Upper lobe of right lung (tissue), 1 donor: ENCODE measurements at regions not wholly inside any gene's neighbourhood (a gene's known extent, or its start where the extent isn't known, plus 50 kb on each side); places are given as distances from the start of the nearest gene placed in this dataset.

Experiments used
- ATAC-seq: fragments of 200-7000 bp; cut with Tn5 transposase; one replicate; pipeline ENCODE4 v1.9.1; 2020; ENCODE audit warnings: mild to moderate bottlenecking, moderate library complexity
- DNase-seq: peaks from one replicate; pipeline ENCODE4 v3.0.0-alpha.2; 2020
- H3K27ac ChIP-seq: fragments of 200-600 bp; one replicate; pipeline ENCODE4 v1.8.0; 2022
- H3K27me3 ChIP-seq: fragments of 200-600 bp; one replicate; pipeline ENCODE4 v1.8.0; 2022; ENCODE audit warnings: mild to moderate bottlenecking
- H3K36me3 ChIP-seq: fragments of 200-600 bp; one replicate; pipeline ENCODE4 v1.8.0; 2022
- H3K4me1 ChIP-seq: fragments of 200-600 bp; one replicate; pipeline ENCODE4 v1.8.0; 2022
- H3K4me3 ChIP-seq: fragments of 200-600 bp; one replicate; pipeline ENCODE4 v1.8.0; 2022; ENCODE audit warnings: mild to moderate bottlenecking
- H3K9me3 ChIP-seq: fragments of 200-600 bp; one replicate; pipeline ENCODE4 v1.8.0; 2022
- CTCF ChIP-seq: fragments of 200-600 bp; IDR thresholded peaks from one replicate; pipeline ENCODE4 v1.8.0; 2022; ENCODE audit warnings: antibody characterized with exemption
- intact Hi-C: fragments of 100-400 bp; cut with DNase I; formaldehyde crosslinking; loops from one replicate; pipeline ENCODE4 v1.11.0; 2022
- donor health status: DM: no; HTN: yes; CAD: no; lungs with severe emphysema.

GRCh38 chr20:11748436-11748835 lies 169.3 kb upstream of the BTBD3 start:
- no peak overlapping the region for H3K4me3 ChIP-seq
- TF ChIP-seq CTCF, result no peak
- ATAC-seq, result no peak
- H3K4me1 ChIP-seq, result no peaks in the 10 kb centered on the region
- intact Hi-C loops, result no loop called here
- H3K36me3 ChIP-seq, result no peaks in the 10 kb centered on the region
- no peaks in the 10 kb centered on the region for H3K9me3 ChIP-seq
- no peak overlapping the region for H3K27ac ChIP-seq
- no peak for DNase-seq
- H3K27me3 ChIP-seq, result no peaks in the 10 kb centered on the region

GRCh38 chr20:11752336-11752735 lies 165.4 kb upstream of the BTBD3 start:
- Histone ChIP-seq H3K27ac (no peak overlapping the region), H3K4me3 (no peak overlapping the region), H3K27me3 (no peaks in the 10 kb centered on the region), H3K9me3 (no peaks in the 10 kb centered on the region), H3K4me1 (no peaks in the 10 kb centered on the region), H3K36me3 (no peaks in the 10 kb centered on the region)
- TF ChIP-seq CTCF, result no peak
- DNase-seq (no peak), ATAC-seq (no peak)
- intact Hi-C loops, result no loop called here

- Histone ChIP-seq H3K27me3 (no peaks in the 10 kb centered on the region), H3K9me3 (no peaks in the 10 kb centered on the region), H3K27ac (no peak overlapping the region), H3K4me3 (no peak overlapping the region), H3K4me1 (no peaks in the 10 kb centered on the region), H3K36me3 (no peaks in the 10 kb centered on the region)
- no peak for TF ChIP-seq CTCF
- intact Hi-C loops, result no loop called here
- DNase-seq, result no peak
- no peak for ATAC-seq
Measured at GRCh38 chr20:11753155-11753554, 164.5 kb upstream of the BTBD3 start.

GRCh38 chr20:11754451-11754850 lies 163.2 kb upstream of the BTBD3 start:
- ATAC-seq, result no peak
- Histone ChIP-seq H3K27me3 (no peaks in the 10 kb centered on the region), H3K4me1 (no peaks in the 10 kb centered on the region), H3K27ac (no peak overlapping the region), H3K36me3 (no peaks in the 10 kb centered on the region), H3K4me3 (no peak overlapping the region), H3K9me3 (no peaks in the 10 kb centered on the region)
- TF ChIP-seq CTCF, result no peak
- no peak for DNase-seq
- intact Hi-C loops, result no loop called here

- no peak overlapping the region for H3K27ac ChIP-seq
- no peaks in the 10 kb centered on the region for H3K27me3 ChIP-seq
- no peaks in the 10 kb centered on the region for H3K4me1 ChIP-seq
- no peak overlapping the region for H3K4me3 ChIP-seq
- no peaks in the 10 kb centered on the region for H3K9me3 ChIP-seq
- no peaks in the 10 kb centered on the region for H3K36me3 ChIP-seq
- ATAC-seq, result no peak
- DNase-seq, result no peak
- intact Hi-C loops, result no loop called here
- no peak for TF ChIP-seq CTCF
Measured at GRCh38 chr20:11755071-11755841, 162.4 kb upstream of the BTBD3 start.

- no peaks in the 10 kb centered on the region for H3K9me3 ChIP-seq
- no peak for TF ChIP-seq CTCF
- no peak overlapping the region for H3K4me3 ChIP-seq
- intact Hi-C loops, result no loop called here
- no peaks in the 10 kb centered on the region for H3K27me3 ChIP-seq
- H3K36me3 ChIP-seq, result no peaks in the 10 kb centered on the region
- ATAC-seq (no peak), DNase-seq (no peak)
- H3K27ac ChIP-seq, result no peak overlapping the region
- no peaks in the 10 kb centered on the region for H3K4me1 ChIP-seq
Measured at GRCh38 chr20:11761497-11761896, 156.2 kb upstream of the BTBD3 start.
